ENCODE measurements at regions not wholly inside any gene's neighbourhood (a gene's known extent, or its start where the extent isn't known, plus 50 kb on each side); places are given as distances from the start of the nearest gene placed in this dataset.

DNA sequence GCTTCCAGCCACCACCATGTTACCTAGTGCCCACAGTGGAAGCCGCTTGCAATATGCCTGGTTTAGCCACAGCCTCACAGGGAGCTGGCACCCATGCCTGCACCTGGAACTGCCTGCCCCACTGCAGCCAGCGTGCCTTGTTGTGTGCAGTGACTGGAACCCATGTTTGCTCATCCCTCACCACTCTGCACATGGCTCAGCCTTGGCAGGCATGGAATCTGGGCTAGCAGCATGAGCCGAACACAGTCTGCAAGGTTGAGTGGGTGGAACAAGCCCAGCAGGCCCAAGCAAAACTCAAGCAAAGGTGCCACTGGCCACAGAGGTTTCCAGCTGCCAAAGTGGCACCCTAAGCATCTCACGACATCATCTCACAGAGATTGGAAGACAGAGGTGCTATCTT, 269.5 kb downstream of the PCDH20 start:
- DNase-seq (ENCODE audit: low read depth), result no peak
- TF ChIP-seq CTCF (IDR thresholded peaks at IDR 0.05; ENCODE audit: control insufficient read depth, extremely low read depth, insufficient read depth), result no peak

DNA sequence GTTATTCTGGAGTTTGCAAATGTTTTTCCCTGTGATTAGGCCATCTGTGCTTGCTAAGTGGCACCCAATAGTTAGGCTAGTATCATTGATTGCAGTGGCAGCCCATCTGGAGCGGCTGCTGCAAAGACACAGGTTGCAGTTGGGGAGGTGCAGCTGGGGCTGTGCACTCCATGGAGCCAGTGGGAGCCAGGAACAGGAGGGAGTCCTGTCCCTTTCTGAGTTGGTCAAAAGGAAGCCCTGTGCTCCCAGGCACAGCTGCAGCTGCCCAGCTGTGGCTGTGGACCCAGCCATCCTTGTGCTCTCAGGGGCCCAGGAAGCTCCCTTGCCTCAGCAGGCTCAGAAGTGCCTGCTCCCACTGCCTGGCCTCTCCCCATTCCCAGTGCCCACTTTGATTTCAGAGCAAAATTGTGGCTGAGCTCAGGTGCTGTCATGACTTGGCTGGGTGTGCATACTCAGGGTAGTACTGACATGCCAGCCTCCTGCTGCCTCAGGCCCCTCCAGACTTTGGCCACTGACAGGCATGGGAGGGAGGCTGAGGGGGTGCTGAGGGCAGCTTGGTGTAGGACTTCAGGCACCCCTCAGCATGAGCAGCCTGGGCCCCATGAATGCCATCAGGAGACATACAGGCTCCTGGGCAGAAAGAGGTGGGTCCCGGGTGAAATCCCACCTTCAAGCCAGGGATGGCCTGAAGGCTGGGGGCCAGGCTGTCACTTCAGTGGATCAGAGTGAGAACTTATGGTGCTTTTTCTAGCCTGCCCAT, 270.6 kb downstream of the PCDH20 start:
- no peak for DNase-seq (ENCODE audit: low read depth)
- no peak for TF ChIP-seq CTCF (IDR thresholded peaks at IDR 0.05; ENCODE audit: control insufficient read depth, extremely low read depth, insufficient read depth)
- H3K4me3 ChIP-seq (ENCODE audit: low read depth, low read length), result no peak overlapping the region

More for the DNA sequence above, 269.5 kb downstream of the PCDH20 start:
- H3K4me3 ChIP-seq (ENCODE audit: low read depth, low read length), result no peak overlapping the region

DNA sequence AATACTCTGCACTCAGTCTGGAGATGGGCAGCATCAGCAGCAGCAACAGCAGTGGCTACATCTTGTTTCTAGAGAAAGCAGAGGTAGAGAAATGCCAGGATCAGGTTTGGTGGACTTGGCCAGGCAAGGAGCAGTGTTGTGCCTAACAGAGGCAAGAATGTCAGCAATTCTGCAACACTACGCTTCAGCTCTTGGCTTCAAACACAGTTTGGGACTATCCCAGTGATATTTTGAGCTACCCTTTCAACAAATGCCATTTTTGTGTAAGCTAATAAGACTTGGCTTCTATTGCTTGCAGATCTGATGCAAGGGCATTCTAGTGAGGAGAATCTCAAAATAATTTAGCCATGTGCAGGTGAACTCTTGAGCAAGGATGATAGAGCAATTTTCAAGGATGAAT, 271.3 kb downstream of the PCDH20 start:
- DNase-seq (ENCODE audit: low read depth), result no peak
- no peak overlapping the region for H3K4me3 ChIP-seq (ENCODE audit: low read depth, low read length)
- no peak for TF ChIP-seq CTCF (IDR thresholded peaks at IDR 0.05; ENCODE audit: control insufficient read depth, extremely low read depth, insufficient read depth)

- no peak for TF ChIP-seq CTCF (IDR thresholded peaks at IDR 0.05; ENCODE audit: control insufficient read depth, extremely low read depth, insufficient read depth)
- H3K4me3 ChIP-seq (ENCODE audit: low read depth, low read length), result no peak overlapping the region
- DNase-seq (ENCODE audit: low read depth), result peak; percentile 28
Measured at GRCh38 chr13:61142506-61142905, 273.1 kb downstream of the PCDH20 start.

GRCh38 chr13:61138857-61139256, 276.8 kb downstream of the PCDH20 start:
- no peak for TF ChIP-seq CTCF (IDR thresholded peaks at IDR 0.05; ENCODE audit: control insufficient read depth, extremely low read depth, insufficient read depth)
- DNase-seq (ENCODE audit: low read depth), result no peak
- H3K4me3 ChIP-seq (ENCODE audit: low read depth, low read length), result no peak overlapping the region

GRCh38 chr13:61136515-61136914, 279.1 kb downstream of the PCDH20 start:
- no peak for TF ChIP-seq CTCF (IDR thresholded peaks at IDR 0.05; ENCODE audit: control insufficient read depth, extremely low read depth, insufficient read depth)
- no peak for DNase-seq (ENCODE audit: low read depth)
- H3K4me3 ChIP-seq (ENCODE audit: low read depth, low read length), result no peak overlapping the region

DNA sequence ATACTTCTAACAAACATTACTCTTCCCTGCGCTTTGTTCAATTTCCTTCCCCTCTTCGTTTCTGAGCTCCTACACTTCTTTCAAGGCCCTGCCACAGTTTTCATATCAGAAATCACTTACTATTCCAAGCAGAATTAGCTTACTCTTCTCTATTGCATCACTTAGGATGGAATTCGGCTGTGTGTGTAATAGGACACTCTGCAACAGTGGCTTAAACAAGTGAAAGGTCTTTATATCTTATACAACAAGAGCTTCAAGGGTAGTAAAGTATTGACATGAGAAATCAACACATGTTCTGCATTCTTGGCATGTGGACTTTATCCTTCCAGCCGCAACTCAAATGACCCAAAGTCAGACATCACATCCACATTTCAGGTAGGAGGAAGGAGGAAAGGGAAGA, 279.6 kb downstream of the PCDH20 start:
- no peak for DNase-seq (ENCODE audit: low read depth)
- TF ChIP-seq CTCF (IDR thresholded peaks at IDR 0.05; ENCODE audit: control insufficient read depth, extremely low read depth, insufficient read depth), result no peak
- H3K4me3 ChIP-seq (ENCODE audit: low read depth, low read length), result no peak overlapping the region

Measured in LNCaP clone FGC (cell line).